Trophoblast cell (in vitro differentiated cells and primary cell): ENCODE measurements at regions not wholly inside any gene's neighbourhood (a gene's known extent, or its start where the extent isn't known, plus 50 kb on each side); places are given as distances from the start of the nearest gene placed in this dataset.
A peak's percentile ranks its signal among the peaks of the same experiment; 100 is the strongest.

ENCODE experiments used
- DNase-seq, 2 donors: peaks; one replicate each; pipeline ENCODE4 v3.0.0-alpha.2; 2016
- H2AFZ ChIP-seq: 2 replicates; pipeline ENCODE4 v1.6.1; 2013; ENCODE audit warnings: low read length, moderate library complexity, mild to moderate bottlenecking; ENCODE audit not compliant: insufficient read depth, poor library complexity
- H2AK5ac ChIP-seq: 2 replicates; pipeline ENCODE4 v1.6.1; 2013; ENCODE audit warnings: mild to moderate bottlenecking, low read length
- H2BK120ac ChIP-seq: 2 replicates; pipeline ENCODE4 v1.6.1; 2013; ENCODE audit warnings: low read length, mild to moderate bottlenecking, moderate library complexity; ENCODE audit not compliant: insufficient read depth, poor library complexity
- H2BK12ac ChIP-seq: 2 replicates; pipeline ENCODE4 v1.6.1; 2013; ENCODE audit warnings: mild to moderate bottlenecking, low read length, moderate library complexity
- H2BK5ac ChIP-seq: 2 replicates; pipeline ENCODE4 v1.6.1; 2013; ENCODE audit warnings: low read length, low read depth, moderate library complexity, mild to moderate bottlenecking; ENCODE audit not compliant: poor library complexity
- H3K14ac ChIP-seq: 2 replicates; pipeline ENCODE4 v1.6.1; 2013; ENCODE audit warnings: mild to moderate bottlenecking, low read length
- H3K18ac ChIP-seq: 2 replicates; pipeline ENCODE4 v1.6.1; 2013; ENCODE audit warnings: mild to moderate bottlenecking, low read length
- H3K23ac ChIP-seq: 2 replicates; pipeline ENCODE4 v1.6.1; 2013; ENCODE audit warnings: low read length
- H3K27ac ChIP-seq: 2 replicates; pipeline ENCODE4 v1.5.1; 2013; ENCODE audit warnings: low read depth, mild to moderate bottlenecking, inconsistent platforms, low read length, moderate library complexity
- H3K27me3 ChIP-seq: 2 replicates; pipeline ENCODE4 v1.6.1; 2013; ENCODE audit warnings: inconsistent platforms, mild to moderate bottlenecking, low read length, moderate library complexity; ENCODE audit not compliant: insufficient read depth
- H3K36me3 ChIP-seq, 2 experiments: 1 replicate in 1 of 2; 2 replicates in 1 of 2; pipeline ENCODE4 v1.6.1; 2013; ENCODE audit warnings: low read length in 2 of 2, mild to moderate bottlenecking in 2 of 2, moderate library complexity in 1 of 2; ENCODE audit not compliant: insufficient read depth in 2 of 2, control insufficient read depth in 1 of 2
- H3K4ac ChIP-seq: 2 replicates; pipeline ENCODE4 v1.6.1; 2013; ENCODE audit warnings: low read depth, mild to moderate bottlenecking, low read length, moderate library complexity
- H3K4me1 ChIP-seq, 2 experiments: 1 replicate in 1 of 2; 2 replicates in 1 of 2; pipeline ENCODE4 v1.6.1; 2013; ENCODE audit warnings: low read length in 2 of 2, mild to moderate bottlenecking in 2 of 2, moderate library complexity in 1 of 2; ENCODE audit not compliant: insufficient read depth in 2 of 2, control insufficient read depth in 1 of 2
- H3K4me2 ChIP-seq: 2 replicates; pipeline ENCODE4 v1.6.1; 2013; ENCODE audit warnings: inconsistent platforms, mild to moderate bottlenecking, low read length, moderate library complexity
- H3K4me3 ChIP-seq: 2 replicates; pipeline ENCODE4 v1.5.1; 2013; ENCODE audit warnings: mild to moderate bottlenecking, low read depth, low read length, inconsistent platforms
- H3K79me1 ChIP-seq: one replicate; pipeline ENCODE4 v1.6.1; 2013; ENCODE audit warnings: low read length
- H3K79me2 ChIP-seq: 2 replicates; pipeline ENCODE4 v1.6.1; 2013; ENCODE audit warnings: low read length, mild to moderate bottlenecking; ENCODE audit not compliant: control insufficient read depth, insufficient read depth, poor library complexity
- H3K9ac ChIP-seq: 2 replicates; pipeline ENCODE4 v1.6.1; 2013; ENCODE audit warnings: mild to moderate bottlenecking, low read length
- H3K9me3 ChIP-seq: 2 replicates; pipeline ENCODE4 v1.6.1; 2013; ENCODE audit warnings: low read depth, mild to moderate bottlenecking, control low read depth, inconsistent platforms, low read length; ENCODE audit not compliant: insufficient read depth
- H4K12ac ChIP-seq: 2 replicates; pipeline ENCODE4 v1.6.1; 2013; ENCODE audit warnings: low read depth, mild to moderate bottlenecking, low read length, moderate library complexity
- H4K8ac ChIP-seq: 2 replicates; pipeline ENCODE4 v1.6.1; 2013; ENCODE audit warnings: low read depth, mild to moderate bottlenecking, low read length, moderate library complexity
- H4K91ac ChIP-seq: one replicate; pipeline ENCODE4 v1.6.1; 2013; ENCODE audit warnings: low read depth, mild to moderate bottlenecking, low read length, moderate library complexity
- WGBS: extraction: QIAGEN DNeasy Blood & Tissue Kit; methylation state at CpG from one replicate; pipeline ENCODE4 v1.1.7; 2013; ENCODE audit warnings: missing lambda C conversion rate; ENCODE audit not compliant: insufficient read length, insufficient coverage; ENCODE audit errors: extremely low coverage; 5-methylcytosine and 5-hydroxymethylcytosine counted together

DNA sequence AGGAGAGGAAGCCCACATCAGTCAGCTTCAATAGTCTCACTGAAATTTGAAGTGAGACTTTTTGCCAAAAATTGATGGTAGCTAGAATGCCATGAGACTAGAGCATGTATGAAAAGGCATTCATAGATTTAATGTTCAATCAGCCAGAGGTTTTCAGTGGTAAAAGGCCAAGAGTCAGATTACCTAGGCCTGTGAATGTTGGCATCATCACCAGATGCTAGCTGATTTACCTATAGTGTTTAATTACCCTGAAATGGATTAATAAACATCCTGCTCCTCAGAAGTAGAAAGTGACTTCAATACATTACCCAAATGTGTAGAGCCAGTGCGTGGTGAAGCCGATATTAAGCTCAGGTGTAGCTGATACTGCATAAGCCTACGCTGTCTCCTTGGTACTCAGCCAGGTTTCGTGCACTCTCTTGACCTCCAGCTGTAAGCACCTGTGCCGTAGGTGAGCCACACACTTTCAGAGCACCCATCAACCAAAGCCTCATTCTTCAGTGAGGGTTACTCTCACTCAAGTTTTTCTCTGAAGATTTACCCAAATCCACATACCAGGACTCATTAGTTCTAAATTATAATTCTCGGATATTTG, 1140.3 kb upstream of the SLC10A2 start:
- no peak overlapping the region for H3K27ac ChIP-seq
- H2AK5ac ChIP-seq = no peak overlapping the region
- H3K23ac ChIP-seq = peak overlapping the region; percentile 4
- no peak overlapping the region for H2BK5ac ChIP-seq
- WGBS = no CpG with 5 or more reads among the region's 6 CpGs
- no peak overlapping the region for H3K18ac ChIP-seq
- H3K9me3 ChIP-seq = no peaks in the 10 kb centered on the region
- H3K27me3 ChIP-seq = no peaks in the 10 kb centered on the region
- no peak overlapping the region for H2BK12ac ChIP-seq
- no peak overlapping the region for H3K4ac ChIP-seq
- H2AFZ ChIP-seq = no peak overlapping the region
- H4K91ac ChIP-seq = no peak overlapping the region
- no peak overlapping the region for H3K4me2 ChIP-seq
- H3K4me3 ChIP-seq = no peak overlapping the region
- no peak overlapping the region for H3K9ac ChIP-seq
- no peak overlapping the region for H3K14ac ChIP-seq
- no peaks in the 10 kb centered on the region for H3K79me1 ChIP-seq
- H3K4me1 ChIP-seq = no peaks in the 10 kb centered on the region
- no peak overlapping the region for H4K8ac ChIP-seq
- H3K79me2 ChIP-seq = no peaks in the 10 kb centered on the region
- H3K36me3 ChIP-seq = no peaks in the 10 kb centered on the region
- H4K12ac ChIP-seq = no peak overlapping the region
- DNase-seq = no peak
- H2BK120ac ChIP-seq = no peak overlapping the region

DNA sequence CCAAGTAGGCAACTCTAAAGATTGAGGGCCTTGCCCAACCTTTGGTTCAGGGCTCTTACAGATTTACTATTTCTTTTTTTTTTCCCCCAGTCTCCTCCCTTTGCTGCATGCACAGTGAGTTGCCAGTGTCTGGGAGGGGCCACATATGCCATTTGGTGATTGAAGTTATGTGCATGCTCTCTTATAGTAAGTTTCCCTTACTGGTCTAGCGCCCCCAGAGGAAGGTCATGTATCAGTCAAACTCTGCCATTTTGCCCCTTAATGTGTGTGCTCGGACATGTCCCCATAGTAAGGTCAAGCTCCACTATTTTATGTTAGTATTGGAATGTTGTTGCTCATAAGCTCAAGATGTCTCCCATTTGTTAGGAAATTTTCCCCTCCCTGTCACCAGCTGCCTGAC, 1138.0 kb upstream of the SLC10A2 start:
- Histone ChIP-seq H2BK120ac (no peak overlapping the region), H3K9ac (no peak overlapping the region), H3K18ac (no peak overlapping the region), H4K8ac (no peak overlapping the region), H3K36me3 (no peaks in the 10 kb centered on the region), H3K23ac (no peak overlapping the region), H3K14ac (no peak overlapping the region), H3K4me3 (no peak overlapping the region), H3K27ac (no peak overlapping the region), H3K79me2 (no peaks in the 10 kb centered on the region), H3K4me2 (no peak overlapping the region), H3K79me1 (no peaks in the 10 kb centered on the region), H4K91ac (no peak overlapping the region), H2BK5ac (no peak overlapping the region), H2AK5ac (no peak overlapping the region), H2AFZ (no peak overlapping the region), H4K12ac (no peak overlapping the region), H3K4me1 (no peaks in the 10 kb centered on the region), H2BK12ac (no peak overlapping the region), H3K27me3 (no peaks in the 10 kb centered on the region), H3K4ac (no peak overlapping the region), H3K9me3 (no peaks in the 10 kb centered on the region)
- whole genome bisulfite sequencing = no CpG with 5 or more reads among the region's 2 CpGs
- DNase-seq = no peak

DNA sequence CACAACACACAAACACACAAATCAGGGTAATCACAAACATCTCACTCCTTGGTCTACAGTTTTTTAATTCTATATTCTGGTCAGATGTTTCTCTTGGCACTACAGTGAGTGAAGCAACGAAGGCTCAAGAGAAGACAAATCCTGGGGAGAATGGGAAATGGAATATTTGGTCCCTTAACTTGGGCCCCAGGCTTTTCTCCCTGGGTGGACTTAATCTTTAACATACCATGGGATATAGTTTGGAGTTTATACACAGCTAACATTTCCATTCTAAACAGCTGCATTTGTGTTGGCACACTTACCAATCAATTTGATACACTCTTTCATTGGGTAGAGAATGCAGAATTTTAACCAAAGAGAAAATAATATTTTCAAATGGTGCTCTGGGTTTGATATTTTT, 1132.6 kb upstream of the SLC10A2 start:
- no peak overlapping the region for H2AK5ac ChIP-seq
- H3K4me1 ChIP-seq = no peaks in the 10 kb centered on the region
- H3K4me3 ChIP-seq = no peak overlapping the region
- H4K8ac ChIP-seq = no peak overlapping the region
- no peak overlapping the region for H3K9ac ChIP-seq
- H3K27me3 ChIP-seq = no peaks in the 10 kb centered on the region
- DNase-seq = no peak
- no peak overlapping the region for H3K18ac ChIP-seq
- no peak overlapping the region for H4K12ac ChIP-seq
- H4K91ac ChIP-seq = no peak overlapping the region
- H2BK120ac ChIP-seq = no peak overlapping the region
- H3K4me2 ChIP-seq = no peak overlapping the region
- no peak overlapping the region for H3K4ac ChIP-seq
- no peak overlapping the region for H2BK12ac ChIP-seq
- no peaks in the 10 kb centered on the region for H3K79me2 ChIP-seq
- no peak overlapping the region for H2AFZ ChIP-seq
- H3K36me3 ChIP-seq = no peaks in the 10 kb centered on the region
- no peak overlapping the region for H3K14ac ChIP-seq
- no CpG with 5 or more reads among the region's 1 CpG for WGBS
- H3K23ac ChIP-seq = no peak overlapping the region
- H3K9me3 ChIP-seq = no peaks in the 10 kb centered on the region
- no peak overlapping the region for H3K27ac ChIP-seq
- H3K79me1 ChIP-seq = no peaks in the 10 kb centered on the region
- no peak overlapping the region for H2BK5ac ChIP-seq

DNA sequence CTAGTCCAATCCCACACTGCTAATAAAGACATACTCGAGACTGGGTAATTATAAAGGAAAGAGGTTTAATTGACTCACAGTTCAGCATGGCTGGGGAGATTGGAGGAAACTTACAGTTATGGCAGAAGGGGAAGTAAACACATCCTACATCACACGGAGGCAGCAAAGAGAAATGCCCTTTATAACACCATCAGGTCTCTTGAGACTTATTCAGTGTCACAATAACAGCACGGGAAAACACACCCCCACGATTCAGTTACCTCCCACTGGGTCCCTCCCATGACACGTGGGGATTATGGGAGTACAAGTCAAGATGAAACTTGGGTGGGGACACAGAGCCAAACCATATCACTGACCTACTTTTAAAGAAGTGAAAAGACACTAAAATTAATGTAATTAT, 1130.4 kb upstream of the SLC10A2 start:
- Histone ChIP-seq H3K18ac (no peak overlapping the region), H3K4me1 (no peaks in the 10 kb centered on the region), H3K36me3 (no peaks in the 10 kb centered on the region), H3K27ac (no peak overlapping the region), H3K4me2 (no peak overlapping the region), H3K79me1 (no peaks in the 10 kb centered on the region), H4K8ac (no peak overlapping the region), H3K4me3 (no peak overlapping the region), H2BK5ac (no peak overlapping the region), H3K27me3 (no peaks in the 10 kb centered on the region), H3K9ac (no peak overlapping the region), H2AK5ac (no peak overlapping the region), H3K23ac (no peak overlapping the region), H4K91ac (no peak overlapping the region), H2BK120ac (no peak overlapping the region), H4K12ac (no peak overlapping the region), H2BK12ac (no peak overlapping the region), H3K4ac (no peak overlapping the region), H2AFZ (no peak overlapping the region), H3K14ac (no peak overlapping the region), H3K9me3 (no peaks in the 10 kb centered on the region), H3K79me2 (no peaks in the 10 kb centered on the region)
- WGBS = no CpG with 5 or more reads among the region's 5 CpGs
- no peak for DNase-seq
